B cell (primary cell): ENCODE measurements at regions not wholly inside any gene's neighbourhood (a gene's known extent, or its start where the extent isn't known, plus 50 kb on each side); places are given as distances from the start of the nearest gene placed in this dataset.

Experiments
- EZH2 ChIP-seq: IDR thresholded peaks from 2 replicates; pipeline ENCODE4 v1.6.1; 2012; ENCODE audit warnings: borderline replicate concordance, low read depth, mild to moderate bottlenecking, moderate library complexity, low read length; ENCODE audit not compliant: insufficient read depth, poor library complexity, severe bottlenecking
- TF ChIP-seq, protein P1 (sequence below): fragments of 200-600 bp; IDR thresholded peaks from one replicate; pipeline ENCODE4 v1.8.0; 2022; ENCODE audit warnings: antibody characterized with exemption, mild to moderate bottlenecking

DNA sequence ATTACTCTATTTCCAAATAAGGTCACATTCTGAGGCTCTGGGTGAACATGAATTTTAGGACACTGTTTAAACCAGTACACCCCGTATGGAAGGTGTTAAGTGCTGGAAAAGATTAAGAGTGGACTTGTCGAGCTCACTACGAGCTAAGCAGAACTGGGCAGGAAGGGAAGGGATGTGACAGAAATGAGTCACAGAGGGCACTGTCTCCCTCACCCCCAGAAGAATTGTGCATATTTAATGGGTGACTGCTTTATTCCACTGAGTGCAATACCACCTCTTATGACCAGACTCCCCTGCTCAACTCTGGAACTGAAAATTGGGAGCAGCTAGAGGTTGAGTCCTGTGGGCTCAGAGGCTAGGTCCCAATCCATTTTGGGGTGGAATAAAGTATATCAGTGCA lies 187.4 kb upstream of the RPS6KA3 start:
- TF ChIP-seq, protein P1, sequence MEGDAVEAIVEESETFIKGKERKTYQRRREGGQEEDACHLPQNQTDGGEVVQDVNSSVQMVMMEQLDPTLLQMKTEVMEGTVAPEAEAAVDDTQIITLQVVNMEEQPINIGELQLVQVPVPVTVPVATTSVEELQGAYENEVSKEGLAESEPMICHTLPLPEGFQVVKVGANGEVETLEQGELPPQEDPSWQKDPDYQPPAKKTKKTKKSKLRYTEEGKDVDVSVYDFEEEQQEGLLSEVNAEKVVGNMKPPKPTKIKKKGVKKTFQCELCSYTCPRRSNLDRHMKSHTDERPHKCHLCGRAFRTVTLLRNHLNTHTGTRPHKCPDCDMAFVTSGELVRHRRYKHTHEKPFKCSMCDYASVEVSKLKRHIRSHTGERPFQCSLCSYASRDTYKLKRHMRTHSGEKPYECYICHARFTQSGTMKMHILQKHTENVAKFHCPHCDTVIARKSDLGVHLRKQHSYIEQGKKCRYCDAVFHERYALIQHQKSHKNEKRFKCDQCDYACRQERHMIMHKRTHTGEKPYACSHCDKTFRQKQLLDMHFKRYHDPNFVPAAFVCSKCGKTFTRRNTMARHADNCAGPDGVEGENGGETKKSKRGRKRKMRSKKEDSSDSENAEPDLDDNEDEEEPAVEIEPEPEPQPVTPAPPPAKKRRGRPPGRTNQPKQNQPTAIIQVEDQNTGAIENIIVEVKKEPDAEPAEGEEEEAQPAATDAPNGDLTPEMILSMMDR: no peak
- no peak for TF ChIP-seq EZH2
